SK-N-SH (cell line): ENCODE measurements at regions not wholly inside any gene's neighbourhood (a gene's known extent, or its start where the extent isn't known, plus 50 kb on each side); places are given as distances from the start of the nearest gene placed in this dataset.

Experiments used
- ELF1 ChIP-seq: IDR thresholded peaks from 2 replicates; pipeline ENCODE4 v1.4.0; 2012
- EP300 ChIP-seq, 2 experiments: IDR thresholded peaks; 2 replicates each; pipeline versions ENCODE4 v1.4.0 to v1.6.1; 2012; ENCODE audit warnings: borderline replicate concordance in 1 of 2, low read depth in 1 of 2, low read length in 1 of 2
- FOXM1 ChIP-seq: IDR thresholded peaks from 2 replicates; pipeline ENCODE4 v1.4.0; 2012; ENCODE audit warnings: low read depth, mild to moderate bottlenecking
- GABPA ChIP-seq: IDR thresholded peaks from 2 replicates; pipeline ENCODE4 v1.4.0; 2012; ENCODE audit warnings: low read depth, mild to moderate bottlenecking
- JUND ChIP-seq: IDR thresholded peaks from 2 replicates; pipeline ENCODE4 v1.4.0; 2012
- MXI1 ChIP-seq: IDR thresholded peaks from 2 replicates; pipeline ENCODE4 v1.6.1; 2012; ENCODE audit warnings: mild to moderate bottlenecking, low read depth, low read length, improper control_type of control experiment
- PBX3 ChIP-seq: IDR thresholded peaks from 2 replicates; pipeline ENCODE4; 2012
- RAD21 ChIP-seq: IDR thresholded peaks from 2 replicates; pipeline ENCODE4 v1.6.1; 2012; ENCODE audit warnings: mild to moderate bottlenecking, low read length
- SIN3A ChIP-seq: IDR thresholded peaks from 2 replicates; pipeline ENCODE4 v1.6.1; 2012; ENCODE audit warnings: low read depth, mild to moderate bottlenecking, low read length, moderate library complexity, borderline replicate concordance
- USF1 ChIP-seq: IDR thresholded peaks from 2 replicates; pipeline ENCODE4 v1.4.0; 2012; ENCODE audit warnings: low read depth, borderline replicate concordance
- ZBTB33 ChIP-seq: IDR thresholded peaks from 2 replicates; pipeline ENCODE4 v1.4.0; 2012; ENCODE audit warnings: low read depth, borderline replicate concordance
- TF ChIP-seq, protein P1 (sequence below): fragments of 200-600 bp; sonication (generic); IDR thresholded peaks from 2 replicates; pipeline ENCODE4 v1.6.1; 2017; ENCODE audit warnings: antibody characterized with exemption, mild to moderate bottlenecking, moderate library complexity

DNA sequence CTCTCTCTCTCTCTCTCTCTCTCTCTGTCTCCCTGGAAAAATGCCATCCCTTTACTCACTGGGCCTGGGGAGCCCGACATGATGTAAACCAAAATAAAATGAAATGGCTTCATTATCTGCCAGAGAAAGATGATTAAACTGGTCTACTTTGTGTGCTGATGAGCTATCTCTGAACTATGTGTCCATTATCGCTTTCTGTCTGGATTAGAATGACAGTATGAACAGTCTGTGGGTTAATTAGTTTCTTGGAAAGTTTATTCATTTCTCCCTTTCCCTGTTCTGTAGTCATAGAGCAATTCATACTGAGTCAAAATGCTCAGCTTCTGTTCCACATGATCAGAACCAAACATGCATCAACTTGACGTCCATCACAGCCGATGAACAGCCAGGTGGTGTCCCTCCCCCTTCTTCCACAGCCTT, 72.4 kb upstream of the KCND3 start:
- no peak for TF ChIP-seq RAD21
- TF ChIP-seq, protein P1, sequence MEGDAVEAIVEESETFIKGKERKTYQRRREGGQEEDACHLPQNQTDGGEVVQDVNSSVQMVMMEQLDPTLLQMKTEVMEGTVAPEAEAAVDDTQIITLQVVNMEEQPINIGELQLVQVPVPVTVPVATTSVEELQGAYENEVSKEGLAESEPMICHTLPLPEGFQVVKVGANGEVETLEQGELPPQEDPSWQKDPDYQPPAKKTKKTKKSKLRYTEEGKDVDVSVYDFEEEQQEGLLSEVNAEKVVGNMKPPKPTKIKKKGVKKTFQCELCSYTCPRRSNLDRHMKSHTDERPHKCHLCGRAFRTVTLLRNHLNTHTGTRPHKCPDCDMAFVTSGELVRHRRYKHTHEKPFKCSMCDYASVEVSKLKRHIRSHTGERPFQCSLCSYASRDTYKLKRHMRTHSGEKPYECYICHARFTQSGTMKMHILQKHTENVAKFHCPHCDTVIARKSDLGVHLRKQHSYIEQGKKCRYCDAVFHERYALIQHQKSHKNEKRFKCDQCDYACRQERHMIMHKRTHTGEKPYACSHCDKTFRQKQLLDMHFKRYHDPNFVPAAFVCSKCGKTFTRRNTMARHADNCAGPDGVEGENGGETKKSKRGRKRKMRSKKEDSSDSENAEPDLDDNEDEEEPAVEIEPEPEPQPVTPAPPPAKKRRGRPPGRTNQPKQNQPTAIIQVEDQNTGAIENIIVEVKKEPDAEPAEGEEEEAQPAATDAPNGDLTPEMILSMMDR = no peak
- no peak for TF ChIP-seq EP300 (IDR thresholded peaks at IDR 0.05; ENCODE audit: borderline replicate concordance in 1 of 2, low read depth in 1 of 2, low read length in 1 of 2)
- no peak for TF ChIP-seq SIN3A
- TF ChIP-seq GABPA = no peak
- no peak for TF ChIP-seq JUND
- TF ChIP-seq FOXM1 = no peak
- no peak for TF ChIP-seq USF1
- no peak for TF ChIP-seq PBX3
- TF ChIP-seq ELF1 = no peak
- TF ChIP-seq MXI1 = no peak
- no peak for TF ChIP-seq ZBTB33
